AG09319 (cell line): ENCODE measurements at regions not wholly inside any gene's neighbourhood (a gene's known extent, or its start where the extent isn't known, plus 50 kb on each side); places are given as distances from the start of the nearest gene placed in this dataset.

Experiments
- DNase-seq: peaks from one replicate; pipeline ENCODE4 v3.0.0-alpha.2; 2010; ENCODE audit warnings: low read depth; ENCODE audit errors: extremely low read depth
- TF ChIP-seq, protein P1 (sequence below): IDR thresholded peaks from 2 replicates; pipeline ENCODE4 v1.5.1; 2011; ENCODE audit warnings: low read depth, mild to moderate bottlenecking, inconsistent platforms, low read length, moderate library complexity

DNA sequence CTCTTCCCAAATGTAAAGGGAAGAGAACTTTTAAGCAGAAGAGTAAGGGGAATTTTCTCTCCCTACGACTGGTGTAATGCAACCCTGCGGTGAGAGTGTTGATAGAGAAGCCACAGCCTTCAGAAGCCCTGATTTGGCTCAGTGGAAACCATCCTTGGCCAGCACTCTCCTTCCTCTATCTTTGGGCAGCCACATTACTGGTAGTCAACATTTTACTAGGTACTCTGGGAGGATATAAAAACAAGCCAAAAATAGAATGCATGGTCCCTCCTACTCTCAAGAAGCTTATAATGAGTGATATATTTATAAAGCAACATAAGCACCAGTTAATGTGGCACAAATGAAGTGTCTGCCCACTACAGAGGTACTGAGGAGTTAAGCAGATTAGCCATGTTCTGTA, 201.8 kb upstream of the NCAM1 start:
- no peak for DNase-seq
- TF ChIP-seq, protein P1, sequence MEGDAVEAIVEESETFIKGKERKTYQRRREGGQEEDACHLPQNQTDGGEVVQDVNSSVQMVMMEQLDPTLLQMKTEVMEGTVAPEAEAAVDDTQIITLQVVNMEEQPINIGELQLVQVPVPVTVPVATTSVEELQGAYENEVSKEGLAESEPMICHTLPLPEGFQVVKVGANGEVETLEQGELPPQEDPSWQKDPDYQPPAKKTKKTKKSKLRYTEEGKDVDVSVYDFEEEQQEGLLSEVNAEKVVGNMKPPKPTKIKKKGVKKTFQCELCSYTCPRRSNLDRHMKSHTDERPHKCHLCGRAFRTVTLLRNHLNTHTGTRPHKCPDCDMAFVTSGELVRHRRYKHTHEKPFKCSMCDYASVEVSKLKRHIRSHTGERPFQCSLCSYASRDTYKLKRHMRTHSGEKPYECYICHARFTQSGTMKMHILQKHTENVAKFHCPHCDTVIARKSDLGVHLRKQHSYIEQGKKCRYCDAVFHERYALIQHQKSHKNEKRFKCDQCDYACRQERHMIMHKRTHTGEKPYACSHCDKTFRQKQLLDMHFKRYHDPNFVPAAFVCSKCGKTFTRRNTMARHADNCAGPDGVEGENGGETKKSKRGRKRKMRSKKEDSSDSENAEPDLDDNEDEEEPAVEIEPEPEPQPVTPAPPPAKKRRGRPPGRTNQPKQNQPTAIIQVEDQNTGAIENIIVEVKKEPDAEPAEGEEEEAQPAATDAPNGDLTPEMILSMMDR: no peak

DNA sequence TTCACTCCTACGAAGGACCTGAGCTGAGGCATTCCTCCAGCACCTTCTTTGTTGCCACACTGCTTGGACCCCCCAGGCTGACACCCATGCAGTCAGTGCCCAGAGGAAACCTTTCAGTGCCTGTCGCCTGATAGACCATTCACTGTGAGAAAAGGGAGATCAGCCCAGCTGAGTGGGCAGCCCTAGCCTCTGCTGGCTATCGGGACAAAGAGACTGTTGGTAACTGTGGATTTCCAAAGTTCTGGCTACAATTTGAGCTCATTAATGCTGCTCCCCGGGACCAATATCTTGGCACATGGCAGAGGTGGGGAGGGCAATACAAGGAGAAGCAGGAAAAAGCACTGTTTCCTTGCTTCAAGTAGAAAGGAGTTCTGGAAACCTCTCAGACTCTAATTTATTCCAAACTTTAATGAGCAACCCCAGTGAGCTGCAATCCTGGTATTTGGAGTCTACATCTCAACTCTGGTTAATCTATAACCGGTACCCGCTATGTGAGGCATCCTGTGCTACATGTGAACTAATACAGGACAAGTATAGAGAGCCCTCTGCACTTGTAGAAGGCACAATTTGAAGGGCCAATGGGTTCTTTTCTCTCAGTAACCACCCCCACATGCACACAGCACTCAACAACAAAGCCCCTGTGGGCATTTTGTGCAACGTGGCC, 200.7 kb upstream of the NCAM1 start:
- TF ChIP-seq, protein P1: no peak
- no peak for DNase-seq

DNA sequence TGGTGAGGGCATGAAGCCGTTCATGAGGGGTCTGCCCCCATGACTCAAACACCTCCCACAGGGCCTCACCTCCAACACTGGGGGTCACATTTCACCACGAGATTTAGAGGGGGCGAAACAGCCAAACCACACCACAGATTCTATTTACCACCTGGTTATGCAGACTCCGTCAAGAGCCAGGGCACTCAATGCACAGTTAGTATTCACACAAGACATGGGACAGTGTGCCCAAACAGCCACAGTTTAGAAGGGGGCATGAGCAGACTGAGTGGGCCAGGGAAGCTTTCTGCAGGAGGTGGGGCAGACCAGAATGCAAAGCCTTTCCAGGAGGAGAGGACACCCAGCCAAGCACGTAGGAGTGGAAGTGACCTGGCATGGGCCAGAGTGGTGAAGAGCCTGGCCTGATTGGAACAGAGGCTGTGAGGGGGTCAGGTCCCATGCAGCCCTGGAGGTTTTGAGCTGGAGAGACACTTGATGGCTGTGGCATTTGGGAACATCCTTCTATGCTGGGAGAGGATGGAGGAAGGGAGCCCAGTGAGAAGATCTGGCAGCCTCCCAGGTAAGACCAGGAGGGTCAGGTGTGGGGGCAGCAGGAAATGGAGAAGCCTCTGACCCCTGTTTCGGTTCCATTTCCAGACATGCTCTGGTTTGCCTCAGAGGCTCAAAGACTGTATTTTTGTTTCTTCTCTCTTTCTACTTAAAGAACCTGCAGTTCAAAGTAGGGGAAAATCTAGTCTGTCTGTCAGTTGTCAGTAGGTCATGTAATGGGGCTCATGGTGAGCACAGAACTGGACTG, 199.1 kb upstream of the NCAM1 start:
- TF ChIP-seq, protein P1: no peak
- no peak for DNase-seq

DNA sequence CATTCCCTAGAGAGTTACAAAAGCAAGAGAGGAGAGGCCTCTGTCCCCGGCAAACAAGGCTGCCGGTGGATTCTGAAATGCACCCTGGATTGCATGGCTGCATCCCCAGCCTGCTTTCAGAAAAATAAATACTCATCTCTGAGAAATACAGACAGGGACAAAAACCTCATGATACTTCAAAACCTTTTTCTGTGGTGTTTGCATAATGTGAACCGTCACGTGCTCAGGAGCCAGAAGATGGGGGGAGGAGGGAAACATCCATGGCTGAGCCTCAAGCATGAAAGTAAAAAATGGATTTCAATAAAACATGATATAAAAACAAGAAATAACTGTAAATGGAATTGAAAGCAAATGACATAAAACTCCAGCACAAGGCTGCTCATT, 198.5 kb upstream of the NCAM1 start:
- TF ChIP-seq, protein P1: no peak
- no peak for DNase-seq

DNA sequence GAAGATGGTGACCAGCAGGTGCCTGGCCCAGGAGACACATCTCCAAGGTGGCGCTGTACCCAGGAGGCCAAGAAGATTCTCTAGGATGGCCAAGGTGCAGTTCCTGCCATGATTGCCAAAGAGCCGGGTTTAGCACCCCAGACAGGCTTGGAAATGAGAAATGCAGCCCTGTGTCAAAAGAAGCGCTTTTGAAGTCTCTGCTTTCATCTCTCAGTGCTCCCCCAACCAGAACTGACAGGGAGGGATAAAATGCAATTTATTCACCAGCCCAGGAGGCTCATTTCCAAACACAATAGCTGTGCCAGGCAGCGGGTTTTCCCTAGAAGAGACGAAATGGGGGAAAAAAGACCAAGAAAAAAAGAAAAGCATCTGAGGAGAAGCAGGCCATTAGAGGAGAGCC, 195.9 kb upstream of the NCAM1 start:
- no peak for DNase-seq
- TF ChIP-seq, protein P1: no peak

DNA sequence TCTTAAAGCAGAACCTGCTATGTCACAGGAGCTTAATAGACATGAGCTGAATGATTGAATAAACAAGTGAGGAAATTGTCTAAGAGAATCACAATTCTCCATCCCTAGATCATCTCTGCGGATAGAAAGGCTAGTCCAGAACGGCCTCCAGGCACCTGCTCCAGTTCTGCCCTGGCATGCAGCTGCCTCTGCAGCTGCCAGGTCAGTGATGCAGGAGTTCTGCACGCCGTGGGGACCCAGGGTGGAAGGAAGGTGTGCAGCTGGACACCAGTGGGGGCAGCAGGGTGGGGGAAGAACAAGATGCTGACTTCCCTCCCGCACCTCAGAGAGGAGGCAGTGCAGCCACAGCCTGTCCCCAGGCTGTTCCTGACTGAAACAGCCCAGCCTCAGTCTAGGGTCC, 192.1 kb upstream of the NCAM1 start:
- TF ChIP-seq, protein P1: no peak
- no peak for DNase-seq

DNA sequence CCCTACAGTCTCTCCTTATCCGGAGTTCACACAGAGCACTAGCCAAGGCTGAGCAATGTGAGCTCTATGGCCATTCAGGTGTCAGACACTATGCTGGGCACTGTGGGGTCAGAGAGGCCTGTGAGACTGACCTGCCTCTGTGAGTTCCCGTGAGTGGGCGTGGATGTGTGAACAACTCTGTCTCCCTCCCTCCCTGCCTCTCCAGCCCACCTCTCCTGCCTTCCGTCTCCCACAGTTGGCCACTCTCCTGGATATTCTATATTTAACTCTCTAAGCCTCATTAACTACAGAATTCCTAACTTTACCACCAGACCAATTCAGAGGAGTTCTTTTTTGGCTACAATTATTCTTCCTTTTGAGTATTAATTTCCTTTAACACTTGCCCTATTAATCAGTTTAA, 191.6 kb upstream of the NCAM1 start:
- TF ChIP-seq, protein P1: no peak
- no peak for DNase-seq
